Activated CD4-positive, alpha-beta T cell treated with anti-CD3 and anti-CD28 coated beads, Interleukin-2, amount 50 U/mL, for 1 hour (primary cell): ENCODE measurements at regions not wholly inside any gene's neighbourhood (a gene's known extent, or its start where the extent isn't known, plus 50 kb on each side); places are given as distances from the start of the nearest gene placed in this dataset.
"Not testable (repeated sequence)": the region's sequence is repeated elsewhere in the genome, so short reads cannot be mapped to it uniquely, and the experiment has no call there.

Source experiments
- DNase-seq: peaks from one replicate; pipeline ENCODE4 v3.0.0-alpha.2; 2020

GRCh38 chr19:30856786-30857185 lies 484.6 kb downstream of the ZNF536 start:
- DNase-seq: no peak

- DNase-seq: no peak
These were observed 484.2 kb downstream of the ZNF536 start for GRCh38 chr19:30856376-30856775.

- DNase-seq: no peak
These were observed 483.3 kb downstream of the ZNF536 start for GRCh38 chr19:30855442-30855841.

GRCh38 chr19:30854661-30855060 lies 482.5 kb downstream of the ZNF536 start:
- DNase-seq: no peak

GRCh38 chr19:30854207-30854606 lies 482.0 kb downstream of the ZNF536 start:
- DNase-seq: no peak

GRCh38 chr19:30853036-30853435 lies 480.9 kb downstream of the ZNF536 start:
- DNase-seq: no peak

- no peak for DNase-seq
These were observed 480.0 kb downstream of the ZNF536 start for GRCh38 chr19:30852168-30852567.

GRCh38 chr19:30851646-30852045 lies 479.5 kb downstream of the ZNF536 start:
- no peak for DNase-seq

- DNase-seq: no peak
These were observed 476.6 kb downstream of the ZNF536 start for GRCh38 chr19:30848636-30849425.

GRCh38 chr19:30846102-30846501 lies 473.9 kb downstream of the ZNF536 start:
- no peak for DNase-seq

- DNase-seq: no peak
These were observed 470.7 kb downstream of the ZNF536 start for GRCh38 chr19:30842926-30843325.

GRCh38 chr19:30841934-30842333 lies 469.8 kb downstream of the ZNF536 start:
- no peak for DNase-seq

- DNase-seq: no peak
These were observed 458.7 kb downstream of the ZNF536 start for GRCh38 chr19:30830875-30831274.

GRCh38 chr19:30825505-30825904 lies 453.3 kb downstream of the ZNF536 start:
- DNase-seq: not testable (repeated sequence)

GRCh38 chr19:30824809-30825208 lies 452.6 kb downstream of the ZNF536 start:
- DNase-seq: no peak

- no peak for DNase-seq
These were observed 445.9 kb downstream of the ZNF536 start for GRCh38 chr19:30817965-30818567.

GRCh38 chr19:30817197-30817596 lies 445.0 kb downstream of the ZNF536 start:
- DNase-seq: no peak

- DNase-seq: no peak
These were observed 443.9 kb downstream of the ZNF536 start for GRCh38 chr19:30815889-30816580.

- no peak for DNase-seq
These were observed 440.0 kb downstream of the ZNF536 start for GRCh38 chr19:30812099-30812678.

GRCh38 chr19:30811397-30812098 lies 439.4 kb downstream of the ZNF536 start:
- DNase-seq: no peak

- no peak for DNase-seq
These were observed 438.5 kb downstream of the ZNF536 start for GRCh38 chr19:30810726-30811125.

- no peak for DNase-seq
These were observed 435.1 kb downstream of the ZNF536 start for GRCh38 chr19:30807278-30807677.

GRCh38 chr19:30806311-30806710 lies 434.1 kb downstream of the ZNF536 start:
- DNase-seq: no peak
